ENCODE measurements at regions not wholly inside any gene's neighbourhood (a gene's known extent, or its start where the extent isn't known, plus 50 kb on each side); places are given as distances from the start of the nearest gene placed in this dataset.
"Not testable (repeated sequence)": the region's sequence is repeated elsewhere in the genome, so short reads cannot be mapped to it uniquely, and the experiment has no call there.

GRCh38 chr6:150755524-150755923 lies 110.0 kb upstream of the MTHFD1L start:
- FAIRE-seq: no peak
- no peak for TF ChIP-seq CTCF (IDR thresholded peaks at IDR 0.05; ENCODE audit: insufficient read depth, missing control alignments)
- DNase-seq (ENCODE audit: insufficient read length, low spot score): no peak

- FAIRE-seq (no peak), DNase-seq (ENCODE audit: insufficient read length, low spot score) (no peak)
- TF ChIP-seq CTCF (IDR thresholded peaks at IDR 0.05; ENCODE audit: insufficient read depth, missing control alignments): no peak
These were observed 109.3 kb upstream of the MTHFD1L start for GRCh38 chr6:150756173-150756572.

- FAIRE-seq; DNase-seq (ENCODE audit: insufficient read length, low spot score): not testable (repeated sequence)
These were observed 107.7 kb upstream of the MTHFD1L start for GRCh38 chr6:150757807-150758206.

- no peak for FAIRE-seq
- no peak for DNase-seq (ENCODE audit: insufficient read length, low spot score)
- TF ChIP-seq CTCF (IDR thresholded peaks at IDR 0.05; ENCODE audit: insufficient read depth, missing control alignments): no peak
These were observed 106.0 kb upstream of the MTHFD1L start for GRCh38 chr6:150759483-150759882.

- DNase-seq (ENCODE audit: insufficient read length, low spot score) (no peak), FAIRE-seq (no peak)
- no peak for TF ChIP-seq CTCF (IDR thresholded peaks at IDR 0.05; ENCODE audit: insufficient read depth, missing control alignments)
These were observed 103.7 kb upstream of the MTHFD1L start for GRCh38 chr6:150761771-150762170.

GRCh38 chr6:150764334-150765066 lies 101.0 kb upstream of the MTHFD1L start:
- DNase-seq (ENCODE audit: insufficient read length, low spot score): no peak
- FAIRE-seq: no peak
- no peak for TF ChIP-seq CTCF (IDR thresholded peaks at IDR 0.05; ENCODE audit: insufficient read depth, missing control alignments)

- DNase-seq (ENCODE audit: insufficient read length, low spot score) (no peak), FAIRE-seq (no peak)
- TF ChIP-seq CTCF (IDR thresholded peaks at IDR 0.05; ENCODE audit: insufficient read depth, missing control alignments): no peak
These were observed 100.3 kb upstream of the MTHFD1L start for GRCh38 chr6:150765067-150765764.

Data from D721Med (cell line).